H1 (cell line): ENCODE measurements at regions not wholly inside any gene's neighbourhood (a gene's known extent, or its start where the extent isn't known, plus 50 kb on each side); places are given as distances from the start of the nearest gene placed in this dataset.
"Not testable (repeated sequence)": the region's sequence is repeated elsewhere in the genome, so short reads cannot be mapped to it uniquely, and the experiment has no call there.

Experiments
- CTCF ChIA-PET: fragments of 300-600 bp; sonication (Branson Sonifier 250); formaldehyde crosslinking; loops from one replicate; lab custom pipeline; 2021; ENCODE audit not compliant: partially characterized antibody; lab: Charles Lee
- POLR2A ChIA-PET: fragments of 300-600 bp; sonication (Branson Sonifier 250); formaldehyde crosslinking; loops from one replicate; lab custom pipeline; 2021; ENCODE audit warnings: inconsistent platforms; ENCODE audit not compliant: partially characterized antibody; lab: Charles Lee
- DNase-seq, 2 experiments: peaks; one replicate each; pipeline versions ENCODE4 v3.0.0 to v3.0.0-alpha.2; 2010 to 2022; ENCODE audit warnings: low spot score in 2 of 2, low read depth in 1 of 2, mixed read lengths in 1 of 2
- FAIRE-seq: peaks from 2 replicates; lab custom pipeline; 2011; peaks lifted over from hg19 to GRCh38; lab: Jason Lieb, UNC
- H2AFZ ChIP-seq: 2 replicates; pipeline ENCODE4 v1.8.1; 2012; ENCODE audit warnings: low read length, inconsistent platforms
- H2AK5ac ChIP-seq: 2 replicates; pipeline ENCODE4 v1.6.1; 2013; ENCODE audit warnings: low read depth, low read length
- H2BK120ac ChIP-seq: replicated peaks from 2 replicates; pipeline ENCODE3; 2013; ENCODE audit warnings: low read depth, low read length, inconsistent platforms
- H2BK12ac ChIP-seq: 2 replicates; pipeline ENCODE4 v1.6.1; 2013; ENCODE audit warnings: low read depth, low read length
- H2BK15ac ChIP-seq: 2 replicates; pipeline ENCODE4 v1.6.1; 2013; ENCODE audit warnings: low read length
- H2BK20ac ChIP-seq: 2 replicates; pipeline ENCODE4 v1.6.1; 2013; ENCODE audit warnings: low read length
- H2BK5ac ChIP-seq: 2 replicates; pipeline ENCODE4 v1.6.1; 2013; ENCODE audit warnings: low read depth, low read length
- H3K14ac ChIP-seq: 2 replicates; pipeline ENCODE4 v1.6.1; 2013; ENCODE audit warnings: inconsistent platforms; ENCODE audit not compliant: insufficient read length
- H3K18ac ChIP-seq: 2 replicates; pipeline ENCODE4 v1.6.1; 2013; ENCODE audit warnings: low read length; ENCODE audit errors: extremely low read depth
- H3K23ac ChIP-seq: 2 replicates; pipeline ENCODE4 v1.6.1; 2013; ENCODE audit warnings: inconsistent platforms; ENCODE audit not compliant: insufficient read length
- H3K23me2 ChIP-seq: 2 replicates; pipeline ENCODE4 v1.6.1; 2013; ENCODE audit warnings: low read depth, low read length
- H3K27ac ChIP-seq: 2 replicates; pipeline ENCODE4 v1.6.1; 2011; ENCODE audit warnings: low read depth, low read length, inconsistent platforms
- H3K27me3 ChIP-seq, 4 experiments: replicated peaks in 1 of 4; 1 replicate in 1 of 4; 2 replicates in 3 of 4; pipeline versions ENCODE4 v1.6.1 to v1.8.1; 2011 to 2013; ENCODE audit warnings: low read length in 3 of 4, mild to moderate bottlenecking in 3 of 4, inconsistent platforms in 2 of 4, mixed read lengths in 2 of 4, moderate library complexity in 1 of 4; ENCODE audit not compliant: control insufficient read depth in 3 of 4, insufficient read depth in 3 of 4; ENCODE audit errors: extremely low read depth in 1 of 4
- H3K36me3 ChIP-seq, 4 experiments: 2 replicates each; pipeline versions ENCODE4 v1.6.1 to v1.8.1; 2011 to 2013; ENCODE audit warnings: mild to moderate bottlenecking in 4 of 4, low read length in 3 of 4, moderate library complexity in 2 of 4, control low read depth in 1 of 4, inconsistent platforms in 1 of 4; ENCODE audit not compliant: insufficient read depth in 4 of 4, control insufficient read depth in 2 of 4
- H3K4ac ChIP-seq: replicated peaks from 2 replicates; pipeline ENCODE3; 2013; ENCODE audit warnings: low read length, low read depth, mixed read lengths, inconsistent platforms; ENCODE audit not compliant: insufficient read length
- H3K4me1 ChIP-seq, 4 experiments: replicated peaks in 1 of 4; 1 replicate in 1 of 4; 2 replicates in 3 of 4; pipeline versions ENCODE4 v1.6.1 to v1.8.1; 2011 to 2013; ENCODE audit warnings: low read length in 3 of 4, inconsistent platforms in 2 of 4, mixed read lengths in 1 of 4; ENCODE audit not compliant: insufficient read depth in 4 of 4, control insufficient read depth in 3 of 4
- H3K4me2 ChIP-seq, 2 experiments: 2 replicates each; pipeline versions ENCODE4 v1.6.1 to v1.8.1; 2011 to 2013; ENCODE audit warnings: low read depth in 2 of 2, low read length in 2 of 2, control low read depth in 1 of 2, inconsistent platforms in 1 of 2, mild to moderate bottlenecking in 1 of 2; ENCODE audit not compliant: insufficient read depth in 1 of 2
- H3K4me3 ChIP-seq, 4 experiments: fragments of 200-600, 300-600 bp in 1 of 4; sonication (generic), shearing (Covaris generic), sonication (Bioruptor Twin) in 1 of 4; 2 replicates each; pipeline versions ENCODE4 v1.5.1 to v1.8.1; 2011 to 2016; ENCODE audit warnings: low read length in 4 of 4, low read depth in 3 of 4, control low read depth in 2 of 4, inconsistent platforms in 2 of 4, mild to moderate bottlenecking in 2 of 4, mixed read lengths in 1 of 4, moderate library complexity in 1 of 4; ENCODE audit not compliant: insufficient read depth in 2 of 4; ENCODE audit errors: extremely low read depth in 1 of 4
- H3K56ac ChIP-seq: replicated peaks from 2 replicates; pipeline ENCODE3; 2013; ENCODE audit warnings: low read depth, mild to moderate bottlenecking, mixed read lengths, low read length, inconsistent platforms; ENCODE audit not compliant: insufficient read length
- H3K79me1 ChIP-seq: 2 replicates; pipeline ENCODE4 v1.6.1; 2013; ENCODE audit warnings: low read depth, low read length, control low read depth
- H3K79me2 ChIP-seq, 2 experiments: 2 replicates each; pipeline versions ENCODE4 v1.6.1 to v1.8.1; 2012 to 2013; ENCODE audit warnings: low read length in 2 of 2, mild to moderate bottlenecking in 2 of 2, inconsistent platforms in 1 of 2; ENCODE audit not compliant: insufficient read depth in 2 of 2, control insufficient read depth in 1 of 2
- H3K9ac ChIP-seq, 4 experiments: replicated peaks in 1 of 4; 1 replicate in 1 of 4; 2 replicates in 3 of 4; pipeline versions ENCODE4 v1.6.1 to v1.8.1; 2011 to 2013; ENCODE audit warnings: low read depth in 3 of 4, low read length in 3 of 4, control low read depth in 2 of 4, mild to moderate bottlenecking in 2 of 4, moderate library complexity in 2 of 4, inconsistent platforms in 1 of 4; ENCODE audit errors: extremely low read depth in 1 of 4
- H3K9me3 ChIP-seq, 2 experiments: 2 replicates each; pipeline versions ENCODE4 v1.6.1 to v1.8.1; 2012 to 2013; ENCODE audit warnings: mild to moderate bottlenecking in 2 of 2, moderate library complexity in 2 of 2, control low read depth in 1 of 2, inconsistent platforms in 1 of 2, low read depth in 1 of 2, low read length in 1 of 2, mixed read lengths in 1 of 2; ENCODE audit not compliant: insufficient read depth in 2 of 2
- H4K20me1 ChIP-seq, 2 experiments: replicated peaks in 1 of 2; 2 replicates each; pipeline versions ENCODE3 to v1.8.1; 2011 to 2013; ENCODE audit warnings: inconsistent platforms in 2 of 2, low read length in 2 of 2, mild to moderate bottlenecking in 1 of 2; ENCODE audit not compliant: insufficient read depth in 2 of 2, control insufficient read depth in 1 of 2
- H4K5ac ChIP-seq: 2 replicates; pipeline ENCODE4 v1.6.1; 2013; ENCODE audit warnings: low read length, low read depth, mixed read lengths, inconsistent platforms; ENCODE audit not compliant: insufficient read length
- H4K8ac ChIP-seq: 2 replicates; pipeline ENCODE4 v1.8.0; 2013; ENCODE audit warnings: mild to moderate bottlenecking, moderate library complexity, low read length, inconsistent platforms; ENCODE audit not compliant: insufficient read depth; ENCODE audit errors: extremely low read depth
- H4K91ac ChIP-seq: replicated peaks from 2 replicates; pipeline ENCODE3; 2013; ENCODE audit warnings: low read length, mixed read lengths, inconsistent platforms; ENCODE audit not compliant: insufficient read length
- CBX5 ChIP-seq: fragments of 300-800, 300-1000 bp; sonication (generic); IDR thresholded peaks from 2 replicates; pipeline ENCODE4 v1.7.1; 2016; ENCODE audit warnings: antibody characterized with exemption, low read length, low read depth
- WGBS, 2 experiments: shearing (Covaris generic) in 1 of 2; methylation state at CpG; one replicate each; pipeline versions ENCODE4 v1.1.6 to v1.1.7; 2013 to 2015; ENCODE audit warnings: low lambda C conversion rate in 2 of 2, mixed read lengths in 2 of 2, inconsistent platforms in 1 of 2, low coverage in 1 of 2, missing lambda C conversion rate in 1 of 2; ENCODE audit not compliant: insufficient replicate concordance in 2 of 2, insufficient coverage in 1 of 2, insufficient read length in 1 of 2; ENCODE audit errors: extremely low coverage in 1 of 2, missing lambda C conversion rate in 1 of 2; 5-methylcytosine and 5-hydroxymethylcytosine counted together

GRCh38 chr4:49119345-49119744, 133.3 kb downstream of the CWH43 start:
- WGBS, 2 experiments, result 62% methylated on average over 8 of the region's 8 CpGs; no CpG with 5 or more reads in 1 of the 2 experiments
- H2BK20ac ChIP-seq, H3K27ac ChIP-seq, DNase-seq, CTCF ChIA-PET, H3K14ac ChIP-seq, H2BK15ac ChIP-seq, H3K9ac ChIP-seq, H3K27me3 ChIP-seq, H2BK12ac ChIP-seq, H4K91ac ChIP-seq, H3K4me1 ChIP-seq, POLR2A ChIA-PET, H3K4me2 ChIP-seq, FAIRE-seq, H4K20me1 ChIP-seq, H2BK5ac ChIP-seq, H3K4ac ChIP-seq, H2AFZ ChIP-seq, H3K56ac ChIP-seq, H3K79me1 ChIP-seq, H3K79me2 ChIP-seq, H3K18ac ChIP-seq, H4K8ac ChIP-seq, H2AK5ac ChIP-seq, H3K36me3 ChIP-seq, H4K5ac ChIP-seq, H2BK120ac ChIP-seq, H3K23ac ChIP-seq: not testable (repeated sequence)
- TF ChIP-seq CBX5, result peak; percentile 46
- H3K9me3 ChIP-seq, result peaks cover 37 to 65% of the 10 kb centered on the region in 2 experiments
- peak overlapping the region in 1 of 4 experiments; percentile 8; a peak in 1 of 8 replicates for H3K4me3 ChIP-seq
- H3K23me2 ChIP-seq, result peaks cover 37% of the 10 kb centered on the region; the same call in 1 of the 2 replicates
